ENCODE measurements at regions not wholly inside any gene's neighbourhood (a gene's known extent, or its start where the extent isn't known, plus 50 kb on each side); places are given as distances from the start of the nearest gene placed in this dataset.

DNA sequence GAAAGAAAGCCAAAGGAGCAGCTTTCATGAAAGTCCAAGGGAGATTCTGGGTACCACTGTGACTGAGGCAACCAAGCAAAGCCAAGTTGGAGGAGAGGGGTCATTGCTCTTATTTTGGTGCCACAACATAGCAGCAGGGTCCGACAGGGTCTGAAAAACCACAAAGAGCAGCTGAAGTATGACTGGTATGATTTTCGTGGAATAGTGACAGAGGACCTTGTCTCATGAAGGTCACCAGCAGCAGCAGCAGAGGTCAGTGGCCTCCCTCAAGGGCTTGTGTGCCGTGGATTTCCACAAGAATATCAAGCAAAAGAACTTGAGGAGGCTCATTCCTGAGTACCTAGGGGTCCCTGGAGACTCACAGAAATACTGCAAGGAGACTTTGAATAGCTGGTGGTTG is 160.9 kb upstream of the SYT6 start:
- no peak for DNase-seq (ENCODE audit: low spot score)

GRCh38 chr1:114314098-114314497 is 160.4 kb upstream of the SYT6 start:
- no peak for DNase-seq (ENCODE audit: low spot score)

- DNase-seq (ENCODE audit: low spot score), result no peak
Observed at GRCh38 chr1:114310695-114311271, 157.1 kb upstream of the SYT6 start.

- no peak for DNase-seq (ENCODE audit: low spot score)
Observed at GRCh38 chr1:114302821-114303220, 149.2 kb upstream of the SYT6 start.

GRCh38 chr1:114299331-114299975 is 145.8 kb upstream of the SYT6 start:
- DNase-seq (ENCODE audit: low spot score), result no peak

DNA sequence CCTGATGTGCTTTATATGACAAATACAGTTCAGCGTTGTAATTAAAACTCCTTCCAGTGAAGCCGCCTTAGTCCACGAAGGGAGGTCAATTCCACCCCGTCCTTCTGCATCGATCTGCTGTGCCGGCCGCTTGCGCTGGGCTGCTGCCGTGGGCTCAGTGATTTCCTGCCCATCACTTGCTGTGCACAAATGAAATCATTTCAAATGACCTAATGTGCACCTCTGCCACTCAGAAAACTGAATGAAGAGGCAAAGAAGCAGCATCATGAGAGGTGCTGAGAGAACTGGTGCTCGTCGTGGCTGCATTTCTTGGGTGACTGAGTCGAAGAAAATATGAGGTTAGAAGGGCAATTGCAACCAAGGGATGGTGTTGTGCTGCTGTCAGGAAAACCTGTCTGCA is 144.3 kb upstream of the SYT6 start:
- DNase-seq (ENCODE audit: low spot score), result no peak

GRCh38 chr1:114296413-114296812 is 142.7 kb upstream of the SYT6 start:
- DNase-seq (ENCODE audit: low spot score), result no peak

- DNase-seq (ENCODE audit: low spot score), result peak; percentile 22
Observed at GRCh38 chr1:114295321-114295720, 141.7 kb upstream of the SYT6 start.

GRCh38 chr1:114292835-114293234 is 139.2 kb upstream of the SYT6 start:
- DNase-seq (ENCODE audit: low spot score), result no peak

DNA sequence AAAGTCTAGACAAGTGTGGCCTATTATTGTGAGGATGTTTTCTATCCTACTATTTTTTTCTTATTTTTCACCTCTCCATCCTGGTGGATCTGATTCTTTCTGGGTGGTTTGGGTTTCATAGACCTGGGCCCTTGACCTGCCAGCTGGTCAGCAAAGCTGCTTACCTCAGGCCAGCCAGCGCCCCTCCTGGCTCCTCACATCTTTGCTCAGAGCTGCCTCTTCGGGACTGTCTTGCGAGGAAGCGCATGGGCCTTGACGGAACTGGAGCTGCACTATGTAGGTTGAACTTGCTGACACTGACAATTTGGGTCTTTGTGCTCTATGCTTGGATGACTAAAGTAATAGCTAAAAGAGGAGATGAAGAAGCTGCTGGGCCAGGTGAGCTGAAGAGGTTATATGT is 138.5 kb upstream of the SYT6 start:
- no peak for DNase-seq (ENCODE audit: low spot score)

DNA sequence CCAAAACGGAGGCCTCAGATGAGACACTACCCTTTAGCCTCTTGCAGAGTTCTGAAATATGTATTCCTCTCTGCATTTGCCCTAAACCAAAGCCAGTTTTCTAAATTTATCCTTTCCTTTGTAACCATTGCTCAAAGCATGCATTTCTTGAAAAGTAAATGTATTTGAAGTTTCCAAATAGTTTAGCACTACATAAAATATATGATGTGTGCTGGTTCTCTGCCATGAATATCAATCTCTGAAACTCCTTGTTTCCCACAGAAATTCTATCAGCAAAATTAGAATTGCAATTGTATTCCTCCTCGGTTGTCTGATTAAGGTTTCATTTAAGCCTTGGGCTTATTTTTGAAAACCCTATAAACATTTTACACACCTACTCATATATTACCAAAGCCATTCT is 137.1 kb upstream of the SYT6 start:
- DNase-seq (ENCODE audit: low spot score), result no peak

DNA sequence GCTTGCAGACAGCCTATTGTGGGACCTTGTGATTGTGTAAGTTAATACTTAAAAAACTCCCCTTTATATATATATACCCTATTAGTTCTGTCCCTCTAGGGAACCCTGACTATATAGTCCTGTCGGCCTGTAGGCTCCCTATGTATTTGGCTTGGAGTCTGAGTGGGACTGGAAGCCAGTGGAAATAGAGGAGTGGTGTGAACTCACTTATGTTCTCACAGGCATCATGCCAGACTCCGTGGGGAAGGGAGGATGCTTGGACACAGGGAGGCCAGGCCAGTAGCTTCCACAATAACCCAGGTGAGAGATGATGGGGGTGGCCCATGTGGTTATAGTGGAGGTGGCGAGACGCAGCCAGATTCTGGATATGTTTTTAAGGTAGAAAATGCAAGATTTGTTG is 136.7 kb upstream of the SYT6 start:
- DNase-seq (ENCODE audit: low spot score), result no peak

GRCh38 chr1:114289824-114290223 is 136.2 kb upstream of the SYT6 start:
- no peak for DNase-seq (ENCODE audit: low spot score)

GRCh38 chr1:114289306-114289705 is 135.6 kb upstream of the SYT6 start:
- no peak for DNase-seq (ENCODE audit: low spot score)

DNA sequence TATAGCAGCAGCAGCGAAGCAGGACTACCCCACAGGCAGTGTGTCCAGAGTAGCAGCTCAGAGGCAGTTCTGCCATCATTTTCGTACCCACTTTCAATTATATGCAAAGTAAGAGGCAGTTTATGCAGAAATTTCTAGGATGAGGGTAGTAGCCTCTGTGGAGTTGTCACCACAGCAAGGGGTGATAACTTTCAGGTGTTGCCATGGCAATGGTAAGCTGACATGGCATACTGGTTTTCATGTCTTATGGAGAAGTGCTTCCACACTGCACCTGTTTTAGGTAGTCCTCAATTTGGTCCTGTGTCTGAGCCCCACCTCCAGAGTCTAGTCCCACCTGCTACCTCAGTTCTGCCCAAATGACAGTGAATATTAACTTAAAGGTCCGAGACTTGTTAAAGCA is 133.3 kb upstream of the SYT6 start:
- no peak for DNase-seq (ENCODE audit: low spot score)

GRCh38 chr1:114286179-114286578 is 132.5 kb upstream of the SYT6 start:
- DNase-seq (ENCODE audit: low spot score), result no peak

DNA sequence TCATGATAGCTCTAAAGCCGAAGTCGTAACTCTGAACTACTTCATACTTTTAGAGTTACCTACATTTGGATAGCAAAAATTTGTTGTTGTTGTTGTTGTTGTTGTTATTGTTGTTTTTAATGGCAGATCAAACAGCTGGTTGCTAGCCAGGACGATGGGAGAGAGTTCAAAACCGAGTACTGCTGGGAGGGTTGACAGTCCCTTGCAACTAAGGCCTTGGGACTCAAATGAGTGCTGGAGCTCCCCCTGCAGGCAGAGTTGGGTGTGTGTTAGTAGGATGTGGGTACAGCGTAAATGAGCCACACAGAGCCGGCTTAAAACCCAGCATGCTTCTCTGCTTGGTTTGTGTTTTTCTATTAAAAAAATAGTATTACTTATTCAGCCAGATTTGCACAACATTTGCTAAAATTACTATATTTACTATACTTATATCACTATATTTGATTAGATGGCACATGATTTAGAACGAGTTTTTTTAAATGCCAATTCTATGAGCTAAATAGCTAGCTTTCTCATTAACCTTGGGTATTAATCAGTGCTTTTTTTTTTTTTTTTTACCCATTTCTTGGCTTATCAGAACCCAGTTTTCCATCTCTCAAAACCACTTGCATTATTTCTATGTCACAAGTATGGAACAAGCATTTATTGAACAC is 129.2 kb upstream of the SYT6 start:
- DNase-seq (ENCODE audit: low spot score), result peak; percentile 81

GRCh38 chr1:114278911-114279310 is 125.2 kb upstream of the SYT6 start:
- no peak for DNase-seq (ENCODE audit: low spot score)

GRCh38 chr1:114278430-114278829 is 124.8 kb upstream of the SYT6 start:
- DNase-seq (ENCODE audit: low spot score), result no peak

DNA sequence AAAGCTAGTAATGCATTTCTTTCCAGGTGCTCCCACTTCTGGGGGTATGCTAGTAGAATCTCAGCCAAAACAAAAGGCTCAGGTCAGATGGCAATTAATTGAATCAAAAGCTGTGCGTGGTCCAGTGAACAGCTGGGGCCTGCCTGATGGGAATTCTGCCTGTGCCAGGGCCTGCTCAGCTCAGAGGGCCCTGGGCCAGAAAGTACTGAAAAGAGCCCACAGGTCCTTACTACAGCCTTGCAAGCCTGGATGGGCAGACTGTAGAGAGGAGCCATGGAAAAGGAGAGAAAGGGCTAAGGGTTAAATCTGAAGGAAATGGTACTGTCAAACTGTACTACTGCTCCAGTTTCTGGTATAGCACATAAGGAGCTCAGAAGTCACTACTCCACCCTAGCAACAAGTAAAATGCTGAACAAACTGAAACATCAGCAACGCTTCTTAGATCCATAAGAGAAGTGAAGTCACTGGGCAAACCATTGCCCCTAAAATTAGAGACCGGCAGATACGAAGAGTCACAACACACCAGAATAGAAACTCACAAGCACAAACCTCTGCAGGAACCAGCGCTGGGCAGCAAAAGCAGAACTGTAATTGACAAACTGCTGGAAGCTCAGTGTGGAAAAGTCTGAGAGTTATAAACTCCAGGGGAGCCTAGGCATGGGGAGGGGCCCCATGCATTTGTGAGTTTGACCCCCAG is 121.1 kb upstream of the SYT6 start:
- DNase-seq (ENCODE audit: low spot score), result no peak

DNA sequence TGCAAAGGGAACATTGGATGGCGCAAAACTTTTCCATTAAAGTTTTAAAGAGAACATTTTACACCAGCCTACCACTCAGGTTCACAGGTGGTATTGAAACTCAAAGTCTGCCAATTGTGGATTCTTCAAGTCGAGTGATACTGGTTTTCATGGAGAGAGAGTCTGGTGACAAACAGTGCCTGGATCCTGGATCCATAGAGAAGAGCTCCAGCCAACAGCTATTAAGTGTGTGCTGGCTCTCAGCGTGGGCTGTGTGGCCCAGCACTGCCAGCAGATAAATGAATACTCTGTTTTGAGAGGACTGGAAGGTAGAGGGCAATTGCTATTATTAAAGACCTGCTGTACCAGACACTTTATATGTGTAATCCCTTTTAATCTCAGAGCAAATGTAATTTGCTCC is 118.9 kb upstream of the SYT6 start:
- DNase-seq (ENCODE audit: low spot score), result no peak

- DNase-seq (ENCODE audit: low spot score), result no peak
Observed at GRCh38 chr1:114270718-114271117, 117.0 kb upstream of the SYT6 start.

DNA sequence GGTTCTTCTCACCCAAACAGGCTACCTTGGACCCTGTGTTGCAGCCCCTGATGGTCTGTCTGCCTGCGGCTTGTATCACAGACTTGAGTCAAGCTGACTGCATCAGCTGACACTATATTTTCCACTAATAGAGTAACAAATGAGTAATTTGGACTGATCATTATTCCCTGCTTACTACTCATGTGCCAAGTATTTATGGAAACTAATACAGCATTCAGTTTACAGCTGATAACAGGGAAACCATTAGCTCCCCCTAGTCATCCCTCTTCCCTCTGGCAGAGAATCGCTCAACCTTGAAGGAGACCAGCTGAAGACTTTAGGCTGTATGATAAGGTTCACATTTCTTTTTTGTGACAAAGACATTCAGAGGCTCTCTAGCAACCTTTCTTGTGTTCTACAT is 116.6 kb upstream of the SYT6 start:
- DNase-seq (ENCODE audit: low spot score), result no peak
